ENCODE measurements at regions not wholly inside any gene's neighbourhood (a gene's known extent, or its start where the extent isn't known, plus 50 kb on each side); places are given as distances from the start of the nearest gene placed in this dataset.

- H2AFZ ChIP-seq (ENCODE audit: control insufficient read depth, low read length) = no peak overlapping the region
- dilution Hi-C loops (cut with MboI; ENCODE audit: extremely low pct_ligation_motif_present, low sequenced_read_pairs) = no loop called here
- H3K9me3 ChIP-seq (ENCODE audit: control insufficient read depth, low read depth, low read length) = no peaks in the 10 kb centered on the region
- no peak overlapping the region for H3K4me3 ChIP-seq (ENCODE audit: control insufficient read depth in 2 of 3, extremely low read depth in 1 of 3, insufficient read depth in 2 of 3, low read depth in 1 of 3, low read length in 3 of 3)
- no peaks in the 10 kb centered on the region for H3K4me1 ChIP-seq (ENCODE audit: control insufficient read depth, extremely low read depth, insufficient read depth, low read length)
- H3K36me3 ChIP-seq (ENCODE audit: control insufficient read depth in 2 of 2, extremely low read depth in 1 of 2, insufficient read depth in 2 of 2, low read length in 2 of 2) = no peaks in the 10 kb centered on the region
- no peaks in the 10 kb centered on the region for H3K79me2 ChIP-seq (ENCODE audit: control insufficient read depth, insufficient read depth, low read length)
- no peak overlapping the region for H3K4me2 ChIP-seq (ENCODE audit: control insufficient read depth, extremely low read depth, insufficient read depth, low read depth, low read length)
- peak; percentile 72 for FAIRE-seq
- no peak overlapping the region for H3K27ac ChIP-seq (ENCODE audit: control insufficient read depth, insufficient read depth, low read length)
- TF ChIP-seq CTCF (optimal IDR thresholded peaks at IDR 0.05 in 1 of 3, IDR thresholded peaks at IDR 0.05 in 1 of 3, conservative IDR thresholded peaks at IDR 0.05 in 1 of 3; ENCODE audit: extremely low read depth in 1 of 3, insufficient read depth in 2 of 3, low read length in 3 of 3) = peak; percentile 81 to 94 (median 88)
- TF ChIP-seq EZH2 (IDR thresholded peaks at IDR 0.05; ENCODE audit: low read length) = no peak
- peaks cover 45% of the 10 kb centered on the region for H3K27me3 ChIP-seq (ENCODE audit: control insufficient read depth, extremely low read depth, insufficient read depth, low read length)
- no peaks in the 10 kb centered on the region for H4K20me1 ChIP-seq (ENCODE audit: control insufficient read depth, extremely low read depth, insufficient read depth, low read length)
- no peak overlapping the region for H3K9ac ChIP-seq (ENCODE audit: control insufficient read depth, extremely low read depth, insufficient read depth, low read length)
- no peak for DNase-seq (ENCODE audit: low read depth, low spot score)
- no peaks in the 10 kb centered on the region for H3K9me1 ChIP-seq (ENCODE audit: control insufficient read depth, extremely low read depth, insufficient read depth, low read length)
Measured at GRCh38 chr10:123582084-123582989, 83.8 kb upstream of the GPR26 start.

- DNase-seq (ENCODE audit: low read depth, low spot score) (no peak), FAIRE-seq (no peak)
- no peaks in the 10 kb centered on the region for H3K36me3 ChIP-seq (ENCODE audit: control insufficient read depth in 2 of 2, extremely low read depth in 1 of 2, insufficient read depth in 2 of 2, low read length in 2 of 2)
- H3K4me3 ChIP-seq (ENCODE audit: control insufficient read depth in 2 of 3, extremely low read depth in 1 of 3, insufficient read depth in 2 of 3, low read depth in 1 of 3, low read length in 3 of 3) = no peak overlapping the region
- TF ChIP-seq EZH2 (IDR thresholded peaks at IDR 0.05; ENCODE audit: low read length) (no peak), CTCF (optimal IDR thresholded peaks at IDR 0.05 in 1 of 3, IDR thresholded peaks at IDR 0.05 in 1 of 3, conservative IDR thresholded peaks at IDR 0.05 in 1 of 3; ENCODE audit: extremely low read depth in 1 of 3, insufficient read depth in 2 of 3, low read length in 3 of 3) (peak; percentile 78 to 92 (median 87))
- H4K20me1 ChIP-seq (ENCODE audit: control insufficient read depth, extremely low read depth, insufficient read depth, low read length) = no peaks in the 10 kb centered on the region
- no peak overlapping the region for H3K27ac ChIP-seq (ENCODE audit: control insufficient read depth, insufficient read depth, low read length)
- dilution Hi-C loops (cut with MboI; ENCODE audit: extremely low pct_ligation_motif_present, low sequenced_read_pairs) = no loop called here
- H2AFZ ChIP-seq (ENCODE audit: control insufficient read depth, low read length) = no peak overlapping the region
- no peak overlapping the region for H3K4me2 ChIP-seq (ENCODE audit: control insufficient read depth, extremely low read depth, insufficient read depth, low read depth, low read length)
- no peaks in the 10 kb centered on the region for H3K4me1 ChIP-seq (ENCODE audit: control insufficient read depth, extremely low read depth, insufficient read depth, low read length)
- H3K9me3 ChIP-seq (ENCODE audit: control insufficient read depth, low read depth, low read length) = no peaks in the 10 kb centered on the region
- no peaks in the 10 kb centered on the region for H3K79me2 ChIP-seq (ENCODE audit: control insufficient read depth, insufficient read depth, low read length)
- peaks cover 43% of the 10 kb centered on the region for H3K27me3 ChIP-seq (ENCODE audit: control insufficient read depth, extremely low read depth, insufficient read depth, low read length)
- no peak overlapping the region for H3K9ac ChIP-seq (ENCODE audit: control insufficient read depth, extremely low read depth, insufficient read depth, low read length)
- no peaks in the 10 kb centered on the region for H3K9me1 ChIP-seq (ENCODE audit: control insufficient read depth, extremely low read depth, insufficient read depth, low read length)
Measured at GRCh38 chr10:123583639-123584418, 82.3 kb upstream of the GPR26 start.
